ENCODE measurements at regions not wholly inside any gene's neighbourhood (a gene's known extent, or its start where the extent isn't known, plus 50 kb on each side); places are given as distances from the start of the nearest gene placed in this dataset.
"Not testable (repeated sequence)": the region's sequence is repeated elsewhere in the genome, so short reads cannot be mapped to it uniquely, and the experiment has no call there.

DNA sequence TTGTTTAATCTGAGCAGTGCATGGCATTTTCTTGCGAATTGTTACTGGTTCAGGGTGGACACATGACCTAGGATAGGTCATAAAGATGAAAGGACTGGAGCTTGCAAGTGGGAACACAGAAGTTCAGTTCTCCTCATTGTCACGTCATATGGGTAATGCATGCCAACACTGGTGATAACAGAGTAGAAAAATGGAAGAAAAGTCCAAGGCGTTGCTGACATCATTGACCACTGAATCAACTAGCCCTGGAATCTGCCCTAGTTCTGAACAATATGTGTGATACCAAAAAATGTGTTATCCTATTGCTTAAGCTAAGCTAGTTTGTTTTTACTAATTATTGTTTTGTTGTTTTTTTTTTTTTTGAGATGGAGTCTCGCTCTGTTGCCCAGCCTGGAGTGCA, 234.2 kb upstream of the MAF start:
- no peaks in the 10 kb centered on the region for H3K4me1 ChIP-seq (ENCODE audit: control insufficient read depth, low read length)
- TF ChIP-seq EZH2phosphoT487 (IDR thresholded peaks at IDR 0.05; ENCODE audit: borderline replicate concordance, low read length) = no peak
- TF ChIP-seq, protein P1, sequence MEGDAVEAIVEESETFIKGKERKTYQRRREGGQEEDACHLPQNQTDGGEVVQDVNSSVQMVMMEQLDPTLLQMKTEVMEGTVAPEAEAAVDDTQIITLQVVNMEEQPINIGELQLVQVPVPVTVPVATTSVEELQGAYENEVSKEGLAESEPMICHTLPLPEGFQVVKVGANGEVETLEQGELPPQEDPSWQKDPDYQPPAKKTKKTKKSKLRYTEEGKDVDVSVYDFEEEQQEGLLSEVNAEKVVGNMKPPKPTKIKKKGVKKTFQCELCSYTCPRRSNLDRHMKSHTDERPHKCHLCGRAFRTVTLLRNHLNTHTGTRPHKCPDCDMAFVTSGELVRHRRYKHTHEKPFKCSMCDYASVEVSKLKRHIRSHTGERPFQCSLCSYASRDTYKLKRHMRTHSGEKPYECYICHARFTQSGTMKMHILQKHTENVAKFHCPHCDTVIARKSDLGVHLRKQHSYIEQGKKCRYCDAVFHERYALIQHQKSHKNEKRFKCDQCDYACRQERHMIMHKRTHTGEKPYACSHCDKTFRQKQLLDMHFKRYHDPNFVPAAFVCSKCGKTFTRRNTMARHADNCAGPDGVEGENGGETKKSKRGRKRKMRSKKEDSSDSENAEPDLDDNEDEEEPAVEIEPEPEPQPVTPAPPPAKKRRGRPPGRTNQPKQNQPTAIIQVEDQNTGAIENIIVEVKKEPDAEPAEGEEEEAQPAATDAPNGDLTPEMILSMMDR (IDR thresholded peaks at IDR 0.05; ENCODE audit: low read depth, low read length, poor library complexity, severe bottlenecking) = no peak
- H3K4me3 ChIP-seq (ENCODE audit: low read length) = no peak overlapping the region
- H3K4me2 ChIP-seq (ENCODE audit: low read length) = no peak overlapping the region
- H3K27ac ChIP-seq (ENCODE audit: low read depth, low read length) = no peak overlapping the region
- H3K36me3 ChIP-seq (ENCODE audit: control insufficient read depth, low read length) = no peaks in the 10 kb centered on the region
- no peaks in the 10 kb centered on the region for H3K79me2 ChIP-seq (ENCODE audit: control insufficient read depth, low read length)
- no peaks in the 10 kb centered on the region for H3K9me2 ChIP-seq (replicated peaks; ENCODE audit: control insufficient read depth, low read length)
- no peaks in the 10 kb centered on the region for H3K27me3 ChIP-seq (ENCODE audit: control insufficient read depth, low read length)
- no peaks in the 10 kb centered on the region for H4K20me1 ChIP-seq (ENCODE audit: control insufficient read depth, insufficient read depth, low read depth, low read length)
- no peaks in the 10 kb centered on the region for H3F3A ChIP-seq (ENCODE audit: control insufficient read depth, insufficient read depth)
- H3K9me3 ChIP-seq (ENCODE audit: control insufficient read depth, insufficient read depth, low read length) = no peaks in the 10 kb centered on the region

DNA sequence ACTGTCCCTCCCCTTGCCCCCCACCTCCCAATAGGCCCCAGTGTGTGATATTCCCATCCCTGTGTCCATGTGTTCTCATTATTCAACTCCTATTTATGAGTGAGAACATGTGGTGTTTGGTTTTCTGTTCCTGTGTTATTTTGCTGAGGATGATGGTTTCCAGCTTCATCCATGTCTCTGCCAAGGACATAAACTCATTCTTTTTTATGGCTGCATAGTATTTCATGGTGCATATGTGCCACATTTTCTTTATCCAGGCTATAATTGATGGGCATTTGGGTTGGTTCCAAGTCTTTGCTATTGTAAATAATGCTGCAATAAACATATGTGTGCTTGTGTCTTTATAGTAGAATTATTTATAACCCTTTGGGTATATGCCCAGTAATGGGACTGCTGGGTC, 233.5 kb upstream of the MAF start:
- H3K9me3 ChIP-seq (ENCODE audit: control insufficient read depth, insufficient read depth, low read length); H3F3A ChIP-seq (ENCODE audit: control insufficient read depth, insufficient read depth); H3K4me2 ChIP-seq (ENCODE audit: low read length); H3K36me3 ChIP-seq (ENCODE audit: control insufficient read depth, low read length); H3K79me2 ChIP-seq (ENCODE audit: control insufficient read depth, low read length); H3K9me2 ChIP-seq (replicated peaks; ENCODE audit: control insufficient read depth, low read length); H3K27me3 ChIP-seq (ENCODE audit: control insufficient read depth, low read length); H4K20me1 ChIP-seq (ENCODE audit: control insufficient read depth, insufficient read depth, low read depth, low read length); H3K4me3 ChIP-seq (ENCODE audit: low read length); H3K4me1 ChIP-seq (ENCODE audit: control insufficient read depth, low read length); H3K27ac ChIP-seq (ENCODE audit: low read depth, low read length): not testable (repeated sequence)

DNA sequence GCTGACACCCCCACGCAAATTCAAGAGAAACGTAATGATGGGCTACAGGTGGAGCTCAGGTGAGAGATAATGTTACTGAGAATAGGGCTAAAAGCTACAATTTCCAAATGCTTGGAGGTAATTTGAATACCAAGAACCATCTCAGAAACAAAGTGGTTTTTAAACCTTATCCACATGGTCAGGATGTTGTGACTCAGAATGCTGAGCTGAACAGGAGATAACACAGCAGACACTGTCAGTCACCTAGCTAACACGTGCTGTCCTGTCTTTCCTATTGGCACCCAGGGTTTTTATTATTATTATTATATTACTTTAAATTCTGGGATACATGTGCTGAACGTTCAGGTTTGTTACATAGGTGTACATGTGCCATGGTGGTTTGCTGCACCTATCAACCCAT, 233.0 kb upstream of the MAF start:
- no peaks in the 10 kb centered on the region for H3K27me3 ChIP-seq (ENCODE audit: control insufficient read depth, low read length)
- TF ChIP-seq, protein P1 (IDR thresholded peaks at IDR 0.05; ENCODE audit: low read depth, low read length, poor library complexity, severe bottlenecking) = no peak
- no peak for TF ChIP-seq EZH2phosphoT487 (IDR thresholded peaks at IDR 0.05; ENCODE audit: borderline replicate concordance, low read length)

DNA sequence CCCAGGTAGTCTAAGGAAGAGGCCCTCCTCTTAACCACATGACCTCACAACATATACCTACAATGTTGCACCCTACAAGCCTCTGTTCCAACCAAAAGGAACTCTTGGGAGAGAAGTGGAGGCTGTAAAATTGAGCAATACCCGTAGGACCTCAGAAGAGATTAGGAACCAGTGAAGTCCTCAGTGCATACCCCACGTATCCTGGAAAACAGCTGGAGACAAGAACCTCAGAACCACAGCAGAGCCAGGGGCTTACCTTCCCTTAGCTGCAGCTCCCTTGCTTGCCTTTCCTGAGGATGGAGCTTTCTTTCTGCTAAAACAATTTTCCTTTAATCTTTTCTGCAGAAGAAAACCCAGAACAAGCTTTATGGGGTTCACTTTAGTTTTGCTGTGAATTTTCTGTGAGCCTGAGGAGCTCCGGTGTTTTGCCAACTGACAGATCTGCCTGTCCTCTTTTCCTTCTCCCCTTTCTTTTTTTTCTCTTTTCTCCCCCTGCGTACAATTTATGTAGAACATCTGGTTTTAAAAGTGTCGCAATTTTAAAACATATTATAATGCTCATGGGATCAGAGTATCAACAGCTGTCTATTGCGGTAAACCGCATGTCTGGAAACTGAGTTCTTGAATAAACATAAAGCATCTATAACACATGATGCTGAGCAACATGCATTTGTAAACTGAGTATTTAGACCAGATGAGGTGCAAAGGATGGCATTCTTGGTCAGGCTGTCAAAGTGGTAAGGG, 226.4 kb upstream of the MAF start:
- Histone ChIP-seq H3K4me1 (ENCODE audit: control insufficient read depth, low read length) (no peaks in the 10 kb centered on the region), H3K27ac (ENCODE audit: low read depth, low read length) (no peak overlapping the region), H3F3A (ENCODE audit: control insufficient read depth, insufficient read depth) (no peaks in the 10 kb centered on the region), H3K27me3 (ENCODE audit: control insufficient read depth, low read length) (no peaks in the 10 kb centered on the region), H3K36me3 (ENCODE audit: control insufficient read depth, low read length) (no peaks in the 10 kb centered on the region), H3K9me3 (ENCODE audit: control insufficient read depth, insufficient read depth, low read length) (no peaks in the 10 kb centered on the region), H3K9me2 (replicated peaks; ENCODE audit: control insufficient read depth, low read length) (no peaks in the 10 kb centered on the region), H3K79me2 (ENCODE audit: control insufficient read depth, low read length) (no peaks in the 10 kb centered on the region), H4K20me1 (ENCODE audit: control insufficient read depth, insufficient read depth, low read depth, low read length) (no peaks in the 10 kb centered on the region), H3K4me3 (ENCODE audit: low read length) (no peak overlapping the region), H3K4me2 (ENCODE audit: low read length) (no peak overlapping the region)
- no peak for TF ChIP-seq EZH2phosphoT487 (IDR thresholded peaks at IDR 0.05; ENCODE audit: borderline replicate concordance, low read length)
- TF ChIP-seq, protein P1 (IDR thresholded peaks at IDR 0.05; ENCODE audit: low read depth, low read length, poor library complexity, severe bottlenecking) = no peak

More for the DNA sequence above, 233.0 kb upstream of the MAF start:
- Histone ChIP-seq H3F3A (ENCODE audit: control insufficient read depth, insufficient read depth) (no peaks in the 10 kb centered on the region), H3K9me3 (ENCODE audit: control insufficient read depth, insufficient read depth, low read length) (no peaks in the 10 kb centered on the region), H3K4me1 (ENCODE audit: control insufficient read depth, low read length) (no peaks in the 10 kb centered on the region), H3K9me2 (replicated peaks; ENCODE audit: control insufficient read depth, low read length) (no peaks in the 10 kb centered on the region), H3K36me3 (ENCODE audit: control insufficient read depth, low read length) (no peaks in the 10 kb centered on the region), H3K27ac (ENCODE audit: low read depth, low read length) (no peak overlapping the region), H3K79me2 (ENCODE audit: control insufficient read depth, low read length) (no peaks in the 10 kb centered on the region), H3K4me3 (ENCODE audit: low read length) (no peak overlapping the region), H3K4me2 (ENCODE audit: low read length) (no peak overlapping the region), H4K20me1 (ENCODE audit: control insufficient read depth, insufficient read depth, low read depth, low read length) (no peaks in the 10 kb centered on the region)

Measured in DOHH2 (cell line).